H1 (cell line): ENCODE measurements at regions not wholly inside any gene's neighbourhood (a gene's known extent, or its start where the extent isn't known, plus 50 kb on each side); places are given as distances from the start of the nearest gene placed in this dataset.
"Not testable (repeated sequence)": the region's sequence is repeated elsewhere in the genome, so short reads cannot be mapped to it uniquely, and the experiment has no call there.

Experiments
- CTCF ChIA-PET: fragments of 300-600 bp; sonication (Branson Sonifier 250); formaldehyde crosslinking; loops from one replicate; lab custom pipeline; 2021; ENCODE audit not compliant: partially characterized antibody; lab: Charles Lee
- POLR2A ChIA-PET: fragments of 300-600 bp; sonication (Branson Sonifier 250); formaldehyde crosslinking; loops from one replicate; lab custom pipeline; 2021; ENCODE audit warnings: inconsistent platforms; ENCODE audit not compliant: partially characterized antibody; lab: Charles Lee
- DNase-seq, 2 experiments: peaks; one replicate each; pipeline versions ENCODE4 v3.0.0 to v3.0.0-alpha.2; 2010 to 2022; ENCODE audit warnings: low spot score in 2 of 2, low read depth in 1 of 2, mixed read lengths in 1 of 2
- FAIRE-seq: peaks from 2 replicates; lab custom pipeline; 2011; peaks lifted over from hg19 to GRCh38; lab: Jason Lieb, UNC
- H2AFZ ChIP-seq: 2 replicates; pipeline ENCODE4 v1.8.1; 2012; ENCODE audit warnings: low read length, inconsistent platforms
- H2AK5ac ChIP-seq: 2 replicates; pipeline ENCODE4 v1.6.1; 2013; ENCODE audit warnings: low read depth, low read length
- H2BK120ac ChIP-seq: replicated peaks from 2 replicates; pipeline ENCODE3; 2013; ENCODE audit warnings: low read depth, low read length, inconsistent platforms
- H2BK12ac ChIP-seq: 2 replicates; pipeline ENCODE4 v1.6.1; 2013; ENCODE audit warnings: low read depth, low read length
- H2BK15ac ChIP-seq: 2 replicates; pipeline ENCODE4 v1.6.1; 2013; ENCODE audit warnings: low read length
- H2BK20ac ChIP-seq: 2 replicates; pipeline ENCODE4 v1.6.1; 2013; ENCODE audit warnings: low read length
- H2BK5ac ChIP-seq: 2 replicates; pipeline ENCODE4 v1.6.1; 2013; ENCODE audit warnings: low read depth, low read length
- H3K14ac ChIP-seq: 2 replicates; pipeline ENCODE4 v1.6.1; 2013; ENCODE audit warnings: inconsistent platforms; ENCODE audit not compliant: insufficient read length
- H3K18ac ChIP-seq: 2 replicates; pipeline ENCODE4 v1.6.1; 2013; ENCODE audit warnings: low read length; ENCODE audit errors: extremely low read depth
- H3K23ac ChIP-seq: 2 replicates; pipeline ENCODE4 v1.6.1; 2013; ENCODE audit warnings: inconsistent platforms; ENCODE audit not compliant: insufficient read length
- H3K23me2 ChIP-seq: 2 replicates; pipeline ENCODE4 v1.6.1; 2013; ENCODE audit warnings: low read depth, low read length
- H3K27ac ChIP-seq: 2 replicates; pipeline ENCODE4 v1.6.1; 2011; ENCODE audit warnings: low read depth, low read length, inconsistent platforms
- H3K27me3 ChIP-seq, 4 experiments: replicated peaks in 1 of 4; 1 replicate in 1 of 4; 2 replicates in 3 of 4; pipeline versions ENCODE4 v1.6.1 to v1.8.1; 2011 to 2013; ENCODE audit warnings: low read length in 3 of 4, mild to moderate bottlenecking in 3 of 4, inconsistent platforms in 2 of 4, mixed read lengths in 2 of 4, moderate library complexity in 1 of 4; ENCODE audit not compliant: control insufficient read depth in 3 of 4, insufficient read depth in 3 of 4; ENCODE audit errors: extremely low read depth in 1 of 4
- H3K36me3 ChIP-seq, 4 experiments: 2 replicates each; pipeline versions ENCODE4 v1.6.1 to v1.8.1; 2011 to 2013; ENCODE audit warnings: mild to moderate bottlenecking in 4 of 4, low read length in 3 of 4, moderate library complexity in 2 of 4, control low read depth in 1 of 4, inconsistent platforms in 1 of 4; ENCODE audit not compliant: insufficient read depth in 4 of 4, control insufficient read depth in 2 of 4
- H3K4ac ChIP-seq: replicated peaks from 2 replicates; pipeline ENCODE3; 2013; ENCODE audit warnings: low read length, low read depth, mixed read lengths, inconsistent platforms; ENCODE audit not compliant: insufficient read length
- H3K4me1 ChIP-seq, 4 experiments: replicated peaks in 1 of 4; 1 replicate in 1 of 4; 2 replicates in 3 of 4; pipeline versions ENCODE4 v1.6.1 to v1.8.1; 2011 to 2013; ENCODE audit warnings: low read length in 3 of 4, inconsistent platforms in 2 of 4, mixed read lengths in 1 of 4; ENCODE audit not compliant: insufficient read depth in 4 of 4, control insufficient read depth in 3 of 4
- H3K4me2 ChIP-seq, 2 experiments: 2 replicates each; pipeline versions ENCODE4 v1.6.1 to v1.8.1; 2011 to 2013; ENCODE audit warnings: low read depth in 2 of 2, low read length in 2 of 2, control low read depth in 1 of 2, inconsistent platforms in 1 of 2, mild to moderate bottlenecking in 1 of 2; ENCODE audit not compliant: insufficient read depth in 1 of 2
- H3K4me3 ChIP-seq, 4 experiments: fragments of 200-600, 300-600 bp in 1 of 4; sonication (generic), shearing (Covaris generic), sonication (Bioruptor Twin) in 1 of 4; 2 replicates each; pipeline versions ENCODE4 v1.5.1 to v1.8.1; 2011 to 2016; ENCODE audit warnings: low read length in 4 of 4, low read depth in 3 of 4, control low read depth in 2 of 4, inconsistent platforms in 2 of 4, mild to moderate bottlenecking in 2 of 4, mixed read lengths in 1 of 4, moderate library complexity in 1 of 4; ENCODE audit not compliant: insufficient read depth in 2 of 4; ENCODE audit errors: extremely low read depth in 1 of 4
- H3K56ac ChIP-seq: replicated peaks from 2 replicates; pipeline ENCODE3; 2013; ENCODE audit warnings: low read depth, mild to moderate bottlenecking, mixed read lengths, low read length, inconsistent platforms; ENCODE audit not compliant: insufficient read length
- H3K79me1 ChIP-seq: 2 replicates; pipeline ENCODE4 v1.6.1; 2013; ENCODE audit warnings: low read depth, low read length, control low read depth
- H3K79me2 ChIP-seq, 2 experiments: 2 replicates each; pipeline versions ENCODE4 v1.6.1 to v1.8.1; 2012 to 2013; ENCODE audit warnings: low read length in 2 of 2, mild to moderate bottlenecking in 2 of 2, inconsistent platforms in 1 of 2; ENCODE audit not compliant: insufficient read depth in 2 of 2, control insufficient read depth in 1 of 2
- H3K9ac ChIP-seq, 4 experiments: replicated peaks in 1 of 4; 1 replicate in 1 of 4; 2 replicates in 3 of 4; pipeline versions ENCODE4 v1.6.1 to v1.8.1; 2011 to 2013; ENCODE audit warnings: low read depth in 3 of 4, low read length in 3 of 4, control low read depth in 2 of 4, mild to moderate bottlenecking in 2 of 4, moderate library complexity in 2 of 4, inconsistent platforms in 1 of 4; ENCODE audit errors: extremely low read depth in 1 of 4
- H3K9me3 ChIP-seq, 2 experiments: 2 replicates each; pipeline versions ENCODE4 v1.6.1 to v1.8.1; 2012 to 2013; ENCODE audit warnings: mild to moderate bottlenecking in 2 of 2, moderate library complexity in 2 of 2, control low read depth in 1 of 2, inconsistent platforms in 1 of 2, low read depth in 1 of 2, low read length in 1 of 2, mixed read lengths in 1 of 2; ENCODE audit not compliant: insufficient read depth in 2 of 2
- H4K20me1 ChIP-seq, 2 experiments: replicated peaks in 1 of 2; 2 replicates each; pipeline versions ENCODE3 to v1.8.1; 2011 to 2013; ENCODE audit warnings: inconsistent platforms in 2 of 2, low read length in 2 of 2, mild to moderate bottlenecking in 1 of 2; ENCODE audit not compliant: insufficient read depth in 2 of 2, control insufficient read depth in 1 of 2
- H4K5ac ChIP-seq: 2 replicates; pipeline ENCODE4 v1.6.1; 2013; ENCODE audit warnings: low read length, low read depth, mixed read lengths, inconsistent platforms; ENCODE audit not compliant: insufficient read length
- H4K8ac ChIP-seq: 2 replicates; pipeline ENCODE4 v1.8.0; 2013; ENCODE audit warnings: mild to moderate bottlenecking, moderate library complexity, low read length, inconsistent platforms; ENCODE audit not compliant: insufficient read depth; ENCODE audit errors: extremely low read depth
- H4K91ac ChIP-seq: replicated peaks from 2 replicates; pipeline ENCODE3; 2013; ENCODE audit warnings: low read length, mixed read lengths, inconsistent platforms; ENCODE audit not compliant: insufficient read length
- WGBS, 2 experiments: shearing (Covaris generic) in 1 of 2; methylation state at CpG; one replicate each; pipeline versions ENCODE4 v1.1.6 to v1.1.7; 2013 to 2015; ENCODE audit warnings: low lambda C conversion rate in 2 of 2, mixed read lengths in 2 of 2, inconsistent platforms in 1 of 2, low coverage in 1 of 2, missing lambda C conversion rate in 1 of 2; ENCODE audit not compliant: insufficient replicate concordance in 2 of 2, insufficient coverage in 1 of 2, insufficient read length in 1 of 2; ENCODE audit errors: extremely low coverage in 1 of 2, missing lambda C conversion rate in 1 of 2; 5-methylcytosine and 5-hydroxymethylcytosine counted together

DNA sequence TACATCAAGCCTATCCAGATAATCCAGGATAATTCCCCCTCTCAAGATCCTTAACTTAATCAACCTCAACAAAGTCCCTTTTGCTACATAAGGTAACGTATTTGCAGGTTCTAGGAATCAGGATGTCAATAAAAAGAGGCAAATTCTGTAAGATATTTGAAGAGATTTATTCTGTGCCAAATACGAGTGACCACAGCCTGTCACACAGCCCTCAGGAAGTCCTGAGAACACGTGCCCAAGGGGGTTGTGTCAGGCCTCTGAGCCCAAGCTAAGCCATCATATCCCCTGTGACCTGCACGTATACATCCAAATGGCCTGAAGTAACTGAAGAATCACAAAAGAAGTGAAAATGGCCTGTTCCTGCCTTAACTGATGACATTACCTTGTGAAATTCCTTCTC lies 130.3 kb downstream of the EVA1A start:
- H3K56ac ChIP-seq, H2BK12ac ChIP-seq, H3K79me1 ChIP-seq, H3K23me2 ChIP-seq, H2BK15ac ChIP-seq, H3K4me2 ChIP-seq, H4K8ac ChIP-seq, H3K4ac ChIP-seq, H3K27ac ChIP-seq, H3K9me3 ChIP-seq, H3K9ac ChIP-seq, FAIRE-seq, H4K5ac ChIP-seq, H3K14ac ChIP-seq, H2AK5ac ChIP-seq, H2BK120ac ChIP-seq, H3K23ac ChIP-seq, H4K91ac ChIP-seq, H3K36me3 ChIP-seq, H3K27me3 ChIP-seq, H3K18ac ChIP-seq, DNase-seq, H3K79me2 ChIP-seq, H4K20me1 ChIP-seq, H2BK20ac ChIP-seq, H3K4me3 ChIP-seq: not testable (repeated sequence)
- Histone ChIP-seq H2AFZ (0 out of 2 replicates have a peak overlapping the region, but pooled peaks have one; percentile 0), H2BK5ac (peak overlapping the region; percentile 5; the same call in 1 of the 2 replicates), H3K4me1 (peaks cover 4 to 20% (median 7%) of the 10 kb centered on the region in 4 experiments; a peak in 6 of 7 replicates)
- WGBS, 2 experiments: 55% methylated on average over 4 of the region's 4 CpGs; no CpG with 5 or more reads in 1 of the 2 experiments
- ChIA-PET CTCF (interaction anchor here (1.2 kb wide), 1 partner anchor 34 kb away, joined by 11 read pairs; no protein-coding TSS in a partner anchor), POLR2A (interaction anchor here (1.2 kb wide), 1 partner anchor 9 kb away, joined by 3 read pairs; no protein-coding TSS in a partner anchor)
